ENCODE measurements at regions not wholly inside any gene's neighbourhood (a gene's known extent, or its start where the extent isn't known, plus 50 kb on each side); places are given as distances from the start of the nearest gene placed in this dataset.

GRCh38 chr2:8254791-8255447, 426.9 kb upstream of the ID2 start:
- no peak for DNase-seq

DNA sequence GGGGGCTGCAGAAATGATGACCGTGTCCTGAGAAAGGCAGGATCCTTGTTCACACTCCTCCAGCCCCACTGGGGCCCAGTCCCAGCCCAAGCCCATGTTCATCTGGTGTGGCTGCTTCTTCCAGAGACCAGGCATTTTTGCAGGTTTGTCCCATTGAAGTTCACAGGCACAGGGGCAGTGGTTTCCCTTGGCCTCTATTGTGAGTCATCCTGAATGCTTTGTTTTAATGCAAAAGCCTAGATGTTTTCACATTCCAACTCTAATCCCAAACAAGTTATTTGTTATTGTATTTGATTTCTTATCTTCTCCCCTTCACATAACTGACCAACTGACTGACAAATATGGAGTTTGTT, 426.4 kb upstream of the ID2 start:
- no peak for DNase-seq

DNA sequence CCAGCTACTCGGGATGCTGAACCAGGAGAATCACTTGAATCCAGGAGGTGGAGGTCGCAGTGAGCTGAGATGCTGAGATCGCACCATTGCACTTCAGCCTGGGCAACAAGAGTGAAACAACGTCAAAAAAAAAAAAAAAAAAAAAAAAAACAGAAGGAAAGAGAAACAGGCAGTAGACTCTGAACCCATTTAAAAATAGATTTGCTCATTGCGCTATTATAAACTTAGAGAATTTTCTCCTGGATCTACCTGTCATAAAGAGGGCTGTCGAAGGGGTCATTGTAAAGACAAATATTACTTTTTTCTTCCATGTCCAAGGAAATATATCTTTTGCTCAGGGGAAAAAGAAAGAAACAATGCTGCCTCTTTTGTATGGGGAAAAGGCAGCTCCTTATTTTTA, 425.0 kb upstream of the ID2 start:
- DNase-seq = no peak

- no peak for DNase-seq
These were observed 424.4 kb upstream of the ID2 start for GRCh38 chr2:8257502-8257901.

GRCh38 chr2:8258406-8258805, 423.4 kb upstream of the ID2 start:
- DNase-seq = no peak

DNA sequence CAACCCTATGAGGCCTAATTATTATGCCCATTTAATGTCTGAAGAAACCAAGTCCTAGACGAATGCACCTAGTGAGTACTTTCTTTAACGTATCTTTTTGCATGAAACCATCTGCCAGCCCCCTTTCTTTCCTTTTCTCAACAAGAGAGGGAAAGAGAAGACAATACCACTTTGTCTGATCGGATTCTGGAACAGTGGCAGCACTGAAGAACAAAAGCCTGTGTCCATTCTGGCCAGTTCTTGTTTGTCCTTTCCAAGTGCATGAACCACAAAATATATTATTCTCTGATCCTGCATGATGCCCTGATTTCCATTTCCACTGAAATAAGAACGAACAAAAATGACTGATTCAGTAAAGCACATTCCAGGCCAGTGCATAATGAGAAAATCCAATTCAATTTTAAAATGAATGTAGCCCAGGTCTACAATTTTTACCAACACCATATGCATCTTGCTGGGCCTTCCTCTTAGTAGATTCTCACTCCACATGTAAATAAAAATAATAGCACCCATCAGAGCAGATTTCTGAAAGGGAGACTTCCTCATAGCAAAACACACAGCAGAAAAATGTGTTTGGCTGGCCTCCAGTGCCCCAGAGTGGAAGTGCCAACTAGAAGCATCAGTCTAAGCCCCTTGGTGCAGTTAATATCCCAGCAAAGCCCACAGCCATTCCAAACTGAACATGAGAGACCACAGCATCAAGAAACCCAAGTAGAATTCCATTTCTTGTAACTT, 422.6 kb upstream of the ID2 start:
- no peak for DNase-seq

- DNase-seq = no peak
These were observed 422.0 kb upstream of the ID2 start for GRCh38 chr2:8259841-8260178.

- DNase-seq = no peak
These were observed 421.6 kb upstream of the ID2 start for GRCh38 chr2:8260213-8260612.

DNA sequence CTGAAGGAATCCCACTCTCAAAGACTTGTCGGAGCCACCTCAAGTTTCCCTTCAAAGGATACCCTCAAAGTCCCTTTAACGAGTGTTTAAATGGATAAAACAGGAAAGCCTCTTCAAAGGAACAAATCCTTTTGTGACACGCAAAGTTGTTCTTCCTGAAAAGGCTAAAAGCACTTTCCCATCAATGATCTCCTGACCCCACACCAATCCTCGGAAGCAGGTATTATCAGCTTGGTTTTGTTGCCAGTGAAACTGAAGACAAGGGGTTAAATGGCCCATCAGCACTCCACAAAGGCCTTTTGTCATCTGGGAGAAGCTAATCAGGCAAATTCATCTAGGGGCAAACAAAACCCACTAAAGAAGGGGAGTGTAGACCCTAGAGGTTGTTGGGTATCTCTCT, 418.0 kb upstream of the ID2 start:
- DNase-seq = no peak

DNA sequence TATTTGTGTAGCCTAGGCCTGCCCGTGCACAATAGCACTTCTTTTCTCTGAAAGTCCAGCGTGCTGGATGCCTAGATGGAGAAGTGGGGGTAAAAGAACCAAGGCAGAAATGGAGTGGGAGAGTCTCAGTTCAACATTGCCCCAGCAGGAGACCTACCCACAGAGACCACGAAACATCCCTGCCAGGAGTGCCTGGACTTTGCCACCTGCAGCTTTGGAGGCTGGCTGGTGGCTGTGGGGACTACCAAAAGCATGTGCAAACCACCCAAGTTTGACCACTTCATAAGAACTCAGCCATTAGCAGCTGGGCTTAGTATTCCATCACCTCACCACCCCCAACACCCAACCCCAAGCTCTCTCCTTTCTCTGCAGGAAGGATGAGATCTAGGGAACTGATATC, 416.9 kb upstream of the ID2 start:
- DNase-seq = no peak

DNA sequence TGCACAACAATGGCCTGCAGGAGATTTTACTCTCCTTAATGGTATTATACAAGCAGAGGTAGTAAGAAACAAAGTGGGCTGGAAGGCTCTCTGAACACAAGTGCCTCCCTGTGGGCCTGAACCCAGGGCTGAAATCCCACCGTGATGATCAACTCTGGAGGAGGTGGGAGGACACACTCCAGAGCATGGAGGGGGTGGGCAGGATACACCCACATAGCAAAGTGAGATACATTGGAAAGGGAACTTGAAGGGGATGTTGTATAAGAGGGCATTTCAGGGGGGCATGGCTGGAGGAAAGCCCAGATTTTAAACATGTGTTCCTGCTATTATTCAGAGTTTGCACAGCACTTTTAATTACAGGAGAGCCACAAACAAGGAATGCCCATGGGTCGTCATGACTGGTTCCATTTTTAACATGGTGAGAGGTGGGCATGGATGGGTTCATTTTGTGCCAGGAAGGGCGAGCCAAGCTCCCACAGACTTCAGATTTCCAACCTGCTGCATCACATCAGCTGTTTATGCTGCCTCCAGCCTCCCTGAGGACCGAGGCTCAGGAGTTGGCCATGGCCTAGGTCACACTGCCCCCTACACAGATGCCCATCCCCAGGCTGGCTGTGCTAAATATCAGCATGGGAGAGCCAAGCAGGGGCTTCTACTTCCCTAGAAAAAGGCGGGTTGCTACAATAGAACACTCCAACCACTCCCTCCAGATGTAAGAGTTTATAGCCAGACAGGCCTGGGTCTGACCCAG, 416.2 kb upstream of the ID2 start:
- DNase-seq = no peak

DNA sequence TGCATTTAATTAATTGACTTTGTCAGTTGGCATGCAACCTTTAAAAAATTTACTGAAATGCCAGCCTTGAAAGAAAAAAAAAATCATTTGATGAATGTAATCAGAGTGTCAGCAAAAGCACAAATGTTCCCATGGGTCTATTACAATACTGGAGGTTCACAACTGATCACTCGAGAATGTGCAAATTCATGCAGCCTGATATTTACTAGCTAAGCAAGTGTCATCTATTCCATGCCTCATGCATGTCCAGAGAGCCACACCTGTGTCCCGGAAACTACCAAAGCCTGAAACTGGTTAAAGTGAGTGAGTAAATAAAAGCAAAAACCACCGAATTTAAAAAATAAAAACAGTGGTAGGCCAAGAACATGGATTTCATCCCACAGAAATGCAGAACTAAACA, 415.3 kb upstream of the ID2 start:
- no peak for DNase-seq

DNA sequence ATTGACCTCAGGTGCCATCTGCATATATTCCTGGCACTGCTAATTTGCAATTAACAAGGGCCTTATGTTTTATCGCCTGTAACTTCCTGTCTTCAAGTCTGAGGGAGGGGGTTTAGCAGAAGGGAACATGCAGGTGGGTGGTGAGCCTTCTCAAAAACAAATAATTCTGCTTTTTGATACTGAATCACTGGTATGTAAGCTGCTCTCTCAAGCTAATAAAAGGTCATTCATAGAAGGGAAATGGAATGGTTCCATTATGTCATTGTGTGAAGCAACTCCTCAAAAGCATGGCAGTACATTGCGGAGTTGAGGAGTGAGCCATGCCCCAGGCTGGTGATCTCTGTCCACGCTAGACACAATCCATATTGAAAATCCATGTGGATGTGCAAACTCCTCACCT, 414.8 kb upstream of the ID2 start:
- no peak for DNase-seq

- DNase-seq = no peak
These were observed 414.1 kb upstream of the ID2 start for GRCh38 chr2:8267721-8268120.

DNA sequence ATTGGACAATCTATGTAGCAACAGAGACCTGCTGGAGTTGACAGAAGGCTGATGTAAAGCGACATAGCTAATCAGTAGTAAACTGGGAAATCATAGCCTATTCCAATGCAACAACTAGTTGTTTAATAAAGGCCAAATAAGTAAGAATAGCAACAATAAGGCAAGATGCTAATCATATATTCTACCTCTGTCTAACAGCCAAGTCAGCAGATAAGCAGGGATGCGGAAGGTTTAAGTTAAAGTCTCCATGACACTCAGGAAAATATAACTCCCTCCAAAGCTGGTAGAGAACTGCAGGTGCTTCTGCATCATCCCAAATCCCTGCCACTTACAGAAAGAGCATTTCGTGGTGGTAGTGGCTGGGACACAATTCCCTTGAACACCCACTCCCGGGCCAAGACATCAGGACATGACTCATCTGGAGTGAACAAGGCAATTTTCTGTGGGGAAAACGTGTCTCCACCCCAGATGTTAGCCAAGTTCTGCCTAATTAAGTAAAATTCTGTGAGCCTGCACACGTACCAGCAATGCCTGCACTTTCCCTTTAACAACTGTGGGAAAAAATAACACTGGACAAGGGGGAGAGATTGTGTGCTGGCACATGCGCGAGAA, 413.6 kb upstream of the ID2 start:
- DNase-seq = no peak

DNA sequence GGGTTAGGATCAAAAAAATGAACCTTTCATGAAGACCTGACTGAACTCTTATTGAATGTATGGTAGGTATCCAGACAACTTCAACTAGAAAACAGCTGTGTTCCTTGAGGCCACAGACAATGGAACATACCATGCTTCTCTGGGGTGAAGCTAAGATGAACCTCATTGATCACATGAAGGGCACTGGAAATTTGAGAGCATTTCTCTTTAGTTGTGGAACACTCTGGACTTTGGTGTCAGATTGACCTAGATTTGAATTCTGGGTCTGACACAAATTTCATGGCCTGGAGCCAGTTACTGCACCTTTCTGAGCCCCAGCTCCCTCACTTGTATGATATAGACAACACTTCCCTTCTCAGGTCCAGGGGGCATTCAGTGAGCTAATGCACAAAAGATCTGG, 411.2 kb upstream of the ID2 start:
- DNase-seq = no peak

- DNase-seq = no peak
These were observed 410.4 kb upstream of the ID2 start for GRCh38 chr2:8271461-8271860.

GRCh38 chr2:8276026-8276425, 405.8 kb upstream of the ID2 start:
- DNase-seq = no peak

DNA sequence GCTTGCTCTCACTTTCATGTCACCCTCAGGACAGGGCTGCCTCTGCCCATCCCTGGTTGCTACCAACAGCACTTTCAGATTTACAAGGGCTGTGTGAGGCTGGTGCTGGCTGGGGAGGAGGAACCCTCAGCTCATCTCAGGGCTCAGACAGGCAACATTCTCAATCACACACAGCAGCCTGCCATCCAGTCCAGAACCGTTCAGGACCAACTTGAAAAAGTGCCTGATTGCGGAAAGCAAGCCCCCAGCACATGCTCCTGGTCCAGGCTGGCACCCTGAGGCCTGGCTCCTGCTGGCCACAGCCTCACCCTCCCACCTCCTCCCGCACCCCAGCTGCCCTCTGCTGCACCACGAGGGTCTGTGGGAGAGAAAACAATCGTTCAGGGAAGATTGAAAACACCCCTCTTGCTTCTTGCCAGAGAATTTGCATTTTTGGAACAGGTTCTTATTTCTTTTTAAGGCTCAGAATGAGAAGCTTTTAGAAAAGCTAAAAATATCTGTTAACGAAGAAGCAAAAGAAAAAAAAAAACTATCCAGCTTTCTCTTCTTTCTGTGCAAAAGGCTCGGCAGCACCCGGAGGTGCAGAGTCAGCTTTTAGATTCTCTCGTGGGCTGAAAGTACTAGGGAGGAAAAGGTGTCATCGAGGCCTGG, 403.8 kb upstream of the ID2 start:
- DNase-seq = no peak

GRCh38 chr2:8278709-8279354, 403.0 kb upstream of the ID2 start:
- DNase-seq = no peak

GRCh38 chr2:8279506-8279905, 402.4 kb upstream of the ID2 start:
- DNase-seq = no peak

DNA sequence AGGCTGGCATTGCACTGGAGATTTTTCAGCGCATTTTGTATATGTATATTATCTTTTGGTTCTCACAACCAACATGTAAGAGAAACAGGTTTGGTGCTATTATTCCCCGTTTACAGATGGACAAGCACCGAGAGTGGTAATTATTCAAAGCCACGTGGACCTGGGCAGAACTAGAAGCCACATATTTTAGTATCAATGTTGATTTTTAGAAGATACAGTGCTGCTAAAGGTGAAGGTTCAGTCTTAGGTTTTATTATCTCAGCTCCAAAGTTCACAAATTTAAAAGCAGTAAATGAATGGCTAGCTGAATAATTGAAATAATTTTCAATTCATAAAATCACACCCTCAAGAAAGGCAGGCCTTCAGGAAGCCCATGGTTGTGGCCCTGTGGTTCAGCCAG, 400.6 kb upstream of the ID2 start:
- DNase-seq = no peak

Data from NCI-H1436 (cell line).